HL-60 (cell line): ENCODE measurements at regions not wholly inside any gene's neighbourhood (a gene's known extent, or its start where the extent isn't known, plus 50 kb on each side); places are given as distances from the start of the nearest gene placed in this dataset.

Experiments used
- CTCF ChIP-seq: IDR thresholded peaks from one replicate; pipeline ENCODE4 v1.5.1; 2011; ENCODE audit warnings: low read length, control low read depth, inconsistent platforms; ENCODE audit not compliant: insufficient read depth
- GABPA ChIP-seq: IDR thresholded peaks from 2 replicates; pipeline ENCODE4 v1.6.1; 2012; ENCODE audit warnings: low read depth

GRCh38 chr10:106309376-106309775 lies 855.1 kb downstream of the SORCS1 start:
- no peak for TF ChIP-seq CTCF
- TF ChIP-seq GABPA = no peak
